ENCODE measurements at regions not wholly inside any gene's neighbourhood (a gene's known extent, or its start where the extent isn't known, plus 50 kb on each side); places are given as distances from the start of the nearest gene placed in this dataset.

DNA sequence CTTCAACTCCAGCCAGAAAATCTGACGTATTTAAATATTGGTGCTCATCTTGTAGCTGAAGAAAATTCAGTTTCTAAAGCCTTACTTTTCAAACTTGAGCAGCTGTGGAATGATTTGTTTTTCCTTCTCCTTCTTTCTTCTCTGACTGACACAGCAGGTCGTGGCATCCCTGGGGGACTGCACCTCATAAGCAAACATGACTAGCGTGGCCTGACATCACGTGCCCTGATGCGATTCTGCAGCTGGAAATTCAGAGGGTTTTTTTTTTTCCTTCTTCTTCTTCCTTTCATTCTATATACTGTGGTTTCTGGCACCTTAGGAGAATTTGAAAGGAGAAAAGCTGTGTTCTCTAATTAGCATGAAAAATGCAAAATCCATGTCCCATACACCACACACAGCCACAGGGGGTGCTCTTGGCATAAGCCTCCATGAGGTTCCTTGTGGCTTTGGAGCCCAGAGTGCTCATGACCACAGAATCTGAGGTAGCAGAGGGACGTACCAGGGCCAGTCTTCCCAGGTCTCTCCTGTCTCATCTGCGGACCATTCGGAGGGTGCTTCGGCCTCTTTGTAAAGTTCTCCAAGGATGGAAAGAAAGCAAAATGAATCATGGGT lies 258.5 kb upstream of the CDH4 start:
- TF ChIP-seq, protein P1, sequence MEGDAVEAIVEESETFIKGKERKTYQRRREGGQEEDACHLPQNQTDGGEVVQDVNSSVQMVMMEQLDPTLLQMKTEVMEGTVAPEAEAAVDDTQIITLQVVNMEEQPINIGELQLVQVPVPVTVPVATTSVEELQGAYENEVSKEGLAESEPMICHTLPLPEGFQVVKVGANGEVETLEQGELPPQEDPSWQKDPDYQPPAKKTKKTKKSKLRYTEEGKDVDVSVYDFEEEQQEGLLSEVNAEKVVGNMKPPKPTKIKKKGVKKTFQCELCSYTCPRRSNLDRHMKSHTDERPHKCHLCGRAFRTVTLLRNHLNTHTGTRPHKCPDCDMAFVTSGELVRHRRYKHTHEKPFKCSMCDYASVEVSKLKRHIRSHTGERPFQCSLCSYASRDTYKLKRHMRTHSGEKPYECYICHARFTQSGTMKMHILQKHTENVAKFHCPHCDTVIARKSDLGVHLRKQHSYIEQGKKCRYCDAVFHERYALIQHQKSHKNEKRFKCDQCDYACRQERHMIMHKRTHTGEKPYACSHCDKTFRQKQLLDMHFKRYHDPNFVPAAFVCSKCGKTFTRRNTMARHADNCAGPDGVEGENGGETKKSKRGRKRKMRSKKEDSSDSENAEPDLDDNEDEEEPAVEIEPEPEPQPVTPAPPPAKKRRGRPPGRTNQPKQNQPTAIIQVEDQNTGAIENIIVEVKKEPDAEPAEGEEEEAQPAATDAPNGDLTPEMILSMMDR (IDR thresholded peaks at IDR 0.05), result no peak
- TF ChIP-seq POLR2A (IDR thresholded peaks at IDR 0.05), result no peak

Measured in uterus (tissue), 2 donors.